ENCODE measurements at regions not wholly inside any gene's neighbourhood (a gene's known extent, or its start where the extent isn't known, plus 50 kb on each side); places are given as distances from the start of the nearest gene placed in this dataset.

- no peak for DNase-seq (ENCODE audit: low spot score)
- Histone ChIP-seq H3K4me1 (ENCODE audit: insufficient read depth, poor library complexity, severe bottlenecking) (no peaks in the 10 kb centered on the region), H3K36me3 (ENCODE audit: low read depth) (no peaks in the 10 kb centered on the region), H3K9me3 (ENCODE audit: severe bottlenecking) (no peaks in the 10 kb centered on the region), H3K27me3 (ENCODE audit: insufficient read depth, poor library complexity, severe bottlenecking) (no peaks in the 10 kb centered on the region), H3K4me3 (ENCODE audit: severe bottlenecking) (no peak overlapping the region), H3K27ac (ENCODE audit: poor library complexity, severe bottlenecking) (no peak overlapping the region)
- ATAC-seq (ENCODE audit: low read depth): no peak
- TF ChIP-seq, protein P1, sequence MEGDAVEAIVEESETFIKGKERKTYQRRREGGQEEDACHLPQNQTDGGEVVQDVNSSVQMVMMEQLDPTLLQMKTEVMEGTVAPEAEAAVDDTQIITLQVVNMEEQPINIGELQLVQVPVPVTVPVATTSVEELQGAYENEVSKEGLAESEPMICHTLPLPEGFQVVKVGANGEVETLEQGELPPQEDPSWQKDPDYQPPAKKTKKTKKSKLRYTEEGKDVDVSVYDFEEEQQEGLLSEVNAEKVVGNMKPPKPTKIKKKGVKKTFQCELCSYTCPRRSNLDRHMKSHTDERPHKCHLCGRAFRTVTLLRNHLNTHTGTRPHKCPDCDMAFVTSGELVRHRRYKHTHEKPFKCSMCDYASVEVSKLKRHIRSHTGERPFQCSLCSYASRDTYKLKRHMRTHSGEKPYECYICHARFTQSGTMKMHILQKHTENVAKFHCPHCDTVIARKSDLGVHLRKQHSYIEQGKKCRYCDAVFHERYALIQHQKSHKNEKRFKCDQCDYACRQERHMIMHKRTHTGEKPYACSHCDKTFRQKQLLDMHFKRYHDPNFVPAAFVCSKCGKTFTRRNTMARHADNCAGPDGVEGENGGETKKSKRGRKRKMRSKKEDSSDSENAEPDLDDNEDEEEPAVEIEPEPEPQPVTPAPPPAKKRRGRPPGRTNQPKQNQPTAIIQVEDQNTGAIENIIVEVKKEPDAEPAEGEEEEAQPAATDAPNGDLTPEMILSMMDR (IDR thresholded peaks at IDR 0.05; ENCODE audit: poor library complexity, severe bottlenecking): no peak
These were observed 333.4 kb upstream of the RNF32 start for GRCh38 chr7:156307193-156307592.

DNA sequence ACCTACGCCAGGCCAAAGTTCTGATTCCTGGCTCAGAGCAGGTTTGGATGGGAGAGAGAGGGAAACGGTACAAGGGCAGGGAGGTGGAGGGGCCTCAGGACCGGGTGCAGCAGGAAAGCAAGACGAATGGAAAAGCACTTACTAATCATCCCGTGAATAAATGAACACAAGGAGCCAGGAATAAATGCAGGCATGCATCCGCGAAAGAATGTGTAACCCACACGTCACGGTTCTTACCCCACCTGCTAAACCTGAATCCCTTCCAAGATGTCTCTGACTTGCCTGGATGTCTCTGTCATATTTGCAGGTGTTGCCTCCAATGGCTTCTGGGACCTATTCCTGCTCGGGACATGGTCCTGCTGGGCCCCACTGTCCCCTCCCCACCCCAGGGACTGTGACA is 335.2 kb upstream of the RNF32 start:
- no peaks in the 10 kb centered on the region for H3K36me3 ChIP-seq (ENCODE audit: low read depth)
- H3K9me3 ChIP-seq (ENCODE audit: severe bottlenecking): no peaks in the 10 kb centered on the region
- H3K4me1 ChIP-seq (ENCODE audit: insufficient read depth, poor library complexity, severe bottlenecking): no peaks in the 10 kb centered on the region
- H3K27ac ChIP-seq (ENCODE audit: poor library complexity, severe bottlenecking): no peak overlapping the region
- TF ChIP-seq, protein P1 (IDR thresholded peaks at IDR 0.05; ENCODE audit: poor library complexity, severe bottlenecking): no peak
- no peaks in the 10 kb centered on the region for H3K27me3 ChIP-seq (ENCODE audit: insufficient read depth, poor library complexity, severe bottlenecking)
- ATAC-seq (ENCODE audit: low read depth) (no peak), DNase-seq (ENCODE audit: low spot score) (no peak)
- no peak overlapping the region for H3K4me3 ChIP-seq (ENCODE audit: severe bottlenecking)

GRCh38 chr7:156282816-156283215 is 357.8 kb upstream of the RNF32 start:
- H3K4me1 ChIP-seq (ENCODE audit: insufficient read depth, poor library complexity, severe bottlenecking): no peaks in the 10 kb centered on the region
- DNase-seq (ENCODE audit: low spot score): no peak

DNA sequence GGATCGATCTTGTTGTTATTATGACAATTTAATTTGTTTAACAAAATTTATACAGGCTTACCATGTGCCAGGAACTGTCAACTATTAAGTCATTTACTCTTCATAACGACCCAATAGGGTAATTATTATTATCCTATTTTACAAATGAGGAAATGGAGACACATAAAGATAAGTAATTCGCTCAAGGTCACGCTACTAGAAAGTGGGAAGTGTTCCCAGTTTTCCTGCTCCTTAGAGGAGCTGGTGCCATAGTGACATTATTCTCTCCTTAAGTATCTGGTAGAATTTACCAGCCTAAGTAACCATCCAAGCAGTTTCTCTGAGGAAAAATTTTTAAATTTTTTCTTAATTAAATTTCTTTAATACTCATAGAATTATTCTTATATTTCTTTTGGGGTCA is 360.9 kb upstream of the RNF32 start:
- Histone ChIP-seq H3K36me3 (ENCODE audit: low read depth) (no peaks in the 10 kb centered on the region), H3K4me1 (ENCODE audit: insufficient read depth, poor library complexity, severe bottlenecking) (no peaks in the 10 kb centered on the region), H3K27me3 (ENCODE audit: insufficient read depth, poor library complexity, severe bottlenecking) (peaks cover 4% of the 10 kb centered on the region), H3K9me3 (ENCODE audit: severe bottlenecking) (peaks cover 3% of the 10 kb centered on the region), H3K27ac (ENCODE audit: poor library complexity, severe bottlenecking) (no peak overlapping the region), H3K4me3 (ENCODE audit: severe bottlenecking) (no peak overlapping the region)
- ATAC-seq (ENCODE audit: low read depth) (no peak), DNase-seq (ENCODE audit: low spot score) (no peak)
- TF ChIP-seq, protein P1 (IDR thresholded peaks at IDR 0.05; ENCODE audit: poor library complexity, severe bottlenecking): no peak

More at GRCh38 chr7:156282816-156283215, 357.8 kb upstream of the RNF32 start:
- H3K36me3 ChIP-seq (ENCODE audit: low read depth): no peaks in the 10 kb centered on the region
- no peak overlapping the region for H3K27ac ChIP-seq (ENCODE audit: poor library complexity, severe bottlenecking)
- H3K27me3 ChIP-seq (ENCODE audit: insufficient read depth, poor library complexity, severe bottlenecking): no peaks in the 10 kb centered on the region
- H3K4me3 ChIP-seq (ENCODE audit: severe bottlenecking): no peak overlapping the region
- peaks cover 3% of the 10 kb centered on the region for H3K9me3 ChIP-seq (ENCODE audit: severe bottlenecking)
- no peak for ATAC-seq (ENCODE audit: low read depth)
- TF ChIP-seq, protein P1 (IDR thresholded peaks at IDR 0.05; ENCODE audit: poor library complexity, severe bottlenecking): no peak

GRCh38 chr7:156275292-156275691 is 365.3 kb upstream of the RNF32 start:
- H3K27ac ChIP-seq (ENCODE audit: poor library complexity, severe bottlenecking): no peak overlapping the region
- TF ChIP-seq, protein P1 (IDR thresholded peaks at IDR 0.05; ENCODE audit: poor library complexity, severe bottlenecking): no peak
- no peak for DNase-seq (ENCODE audit: low spot score)
- H3K9me3 ChIP-seq (ENCODE audit: severe bottlenecking): no peaks in the 10 kb centered on the region
- no peak overlapping the region for H3K4me3 ChIP-seq (ENCODE audit: severe bottlenecking)
- peaks cover 4% of the 10 kb centered on the region for H3K27me3 ChIP-seq (ENCODE audit: insufficient read depth, poor library complexity, severe bottlenecking)
- H3K36me3 ChIP-seq (ENCODE audit: low read depth): no peaks in the 10 kb centered on the region
- no peak for ATAC-seq (ENCODE audit: low read depth)
- H3K4me1 ChIP-seq (ENCODE audit: insufficient read depth, poor library complexity, severe bottlenecking): no peaks in the 10 kb centered on the region

All from RWPE2 (cell line).